ENCODE measurements at regions not wholly inside any gene's neighbourhood (a gene's known extent, or its start where the extent isn't known, plus 50 kb on each side); places are given as distances from the start of the nearest gene placed in this dataset.
A peak's percentile ranks its signal among the peaks of the same experiment; 100 is the strongest.

GRCh38 chr9:81513059-81513458 is 176.3 kb downstream of the TLE1 start:
- Histone ChIP-seq H3K27me3 (no peaks in the 10 kb centered on the region), H3K4me1 (no peaks in the 10 kb centered on the region), H3K36me3 (no peaks in the 10 kb centered on the region), H3K9me3 (no peaks in the 10 kb centered on the region), H3K27ac (no peak overlapping the region), H3K4me3 (no peak overlapping the region)
- WGBS, 2 donors (ENCODE audit: low coverage in 1 of 2), result 30 to 38% methylated on average over 2 of the region's 2 CpGs
- ATAC-seq, result no peak
- TF ChIP-seq POLR2A (IDR thresholded peaks at IDR 0.05), result no peak
- TF ChIP-seq EP300 (IDR thresholded peaks at IDR 0.05), result no peak
- no peak for TF ChIP-seq CTCF (IDR thresholded peaks at IDR 0.05)
- no peak for TF ChIP-seq POLR2AphosphoS5 (IDR thresholded peaks at IDR 0.05)

- TF ChIP-seq EP300 (IDR thresholded peaks at IDR 0.05) (no peak), POLR2AphosphoS5 (IDR thresholded peaks at IDR 0.05) (no peak), POLR2A (IDR thresholded peaks at IDR 0.05) (no peak), CTCF (IDR thresholded peaks at IDR 0.05) (no peak)
- no peak overlapping the region for H3K27ac ChIP-seq
- H3K36me3 ChIP-seq, result no peaks in the 10 kb centered on the region
- H3K9me3 ChIP-seq, result no peaks in the 10 kb centered on the region
- H3K4me1 ChIP-seq, result no peaks in the 10 kb centered on the region
- no peak overlapping the region for H3K4me3 ChIP-seq
- WGBS, 2 donors (ENCODE audit: low coverage in 1 of 2), result 75 to 92% methylated on average over 1 of the region's 1 CpG
- ATAC-seq, result no peak
- H3K27me3 ChIP-seq, result no peaks in the 10 kb centered on the region
Measured at GRCh38 chr9:81512641-81513040, 176.7 kb downstream of the TLE1 start.

GRCh38 chr9:81508476-81508875 is 180.9 kb downstream of the TLE1 start:
- no peak for ATAC-seq
- 80 to 94% methylated on average over 6 to 7 of the region's 12 CpGs for WGBS, 2 donors (ENCODE audit: low coverage in 1 of 2)
- Histone ChIP-seq H3K4me1 (no peaks in the 10 kb centered on the region), H3K9me3 (no peaks in the 10 kb centered on the region), H3K27me3 (no peaks in the 10 kb centered on the region), H3K4me3 (no peak overlapping the region), H3K36me3 (no peaks in the 10 kb centered on the region), H3K27ac (no peak overlapping the region)
- TF ChIP-seq POLR2AphosphoS5 (IDR thresholded peaks at IDR 0.05), result no peak
- no peak for TF ChIP-seq POLR2A (IDR thresholded peaks at IDR 0.05)

GRCh38 chr9:81506941-81507864 is 182.1 kb downstream of the TLE1 start:
- no peak overlapping the region for H3K4me3 ChIP-seq
- WGBS, 2 donors (ENCODE audit: low coverage in 1 of 2), result 80% methylated on average over 2 of the region's 32 CpGs; no CpG with 5 or more reads in 1 of the 2 donors
- ATAC-seq, result no peak
- TF ChIP-seq POLR2AphosphoS5 (IDR thresholded peaks at IDR 0.05), result no peak
- TF ChIP-seq POLR2A (IDR thresholded peaks at IDR 0.05), result no peak
- TF ChIP-seq EP300 (IDR thresholded peaks at IDR 0.05), result no peak
- TF ChIP-seq CTCF (IDR thresholded peaks at IDR 0.05), result no peak
- H3K9me3 ChIP-seq, result no peaks in the 10 kb centered on the region
- H3K27me3 ChIP-seq, result no peaks in the 10 kb centered on the region
- H3K36me3 ChIP-seq, result no peaks in the 10 kb centered on the region
- H3K27ac ChIP-seq, result no peak overlapping the region
- H3K4me1 ChIP-seq, result no peaks in the 10 kb centered on the region

- no peak for TF ChIP-seq POLR2A (IDR thresholded peaks at IDR 0.05)
- no peak for TF ChIP-seq CTCF (IDR thresholded peaks at IDR 0.05)
- TF ChIP-seq POLR2AphosphoS5 (IDR thresholded peaks at IDR 0.05), result no peak
- TF ChIP-seq EP300 (IDR thresholded peaks at IDR 0.05), result no peak
- H3K36me3 ChIP-seq, result no peaks in the 10 kb centered on the region
- peak; percentile 5 for ATAC-seq
- H3K4me3 ChIP-seq, result no peak overlapping the region
- H3K9me3 ChIP-seq, result no peaks in the 10 kb centered on the region
- WGBS, 2 donors (ENCODE audit: low coverage in 1 of 2), result 64% methylated on average over 2 of the region's 2 CpGs; no CpG with 5 or more reads in 1 of the 2 donors
- H3K27me3 ChIP-seq, result no peaks in the 10 kb centered on the region
- peak overlapping the region; percentile 79 to 91 (median 83) for H3K27ac ChIP-seq
- H3K4me1 ChIP-seq, result peaks cover 0 to 24% (median 12%) of the 10 kb centered on the region in 3 donors
Measured at GRCh38 chr9:81499594-81499993, 189.8 kb downstream of the TLE1 start.
